ENCODE measurements at regions not wholly inside any gene's neighbourhood (a gene's known extent, or its start where the extent isn't known, plus 50 kb on each side); places are given as distances from the start of the nearest gene placed in this dataset.

GRCh38 chr7:25559581-25560367, 331.5 kb upstream of the NPVF start:
- no peak for DNase-seq

DNA sequence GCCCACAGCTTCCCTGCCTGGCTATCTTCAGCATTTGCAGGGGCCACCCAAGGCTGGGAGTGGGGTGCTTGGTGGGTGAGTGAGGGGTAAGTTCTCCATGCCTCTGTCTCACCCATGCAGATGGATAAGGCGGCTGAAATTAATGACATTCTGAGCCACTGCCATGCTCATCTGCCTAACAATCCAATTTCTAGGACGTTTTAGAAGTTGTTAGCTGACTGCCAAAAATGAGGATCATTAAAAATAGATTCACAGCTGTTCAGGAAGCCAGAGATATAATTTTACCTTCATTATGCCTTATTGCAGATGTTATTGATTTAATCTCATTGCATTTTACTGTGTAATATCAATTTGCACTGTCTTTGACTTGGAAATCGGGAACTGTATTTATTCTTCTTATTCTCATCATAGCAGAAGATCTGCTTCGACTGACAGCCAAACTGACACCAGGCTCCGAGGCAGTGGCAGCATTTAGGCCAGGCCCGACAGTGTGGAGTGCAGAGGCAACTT, 334.4 kb upstream of the NPVF start:
- no peak for DNase-seq

DNA sequence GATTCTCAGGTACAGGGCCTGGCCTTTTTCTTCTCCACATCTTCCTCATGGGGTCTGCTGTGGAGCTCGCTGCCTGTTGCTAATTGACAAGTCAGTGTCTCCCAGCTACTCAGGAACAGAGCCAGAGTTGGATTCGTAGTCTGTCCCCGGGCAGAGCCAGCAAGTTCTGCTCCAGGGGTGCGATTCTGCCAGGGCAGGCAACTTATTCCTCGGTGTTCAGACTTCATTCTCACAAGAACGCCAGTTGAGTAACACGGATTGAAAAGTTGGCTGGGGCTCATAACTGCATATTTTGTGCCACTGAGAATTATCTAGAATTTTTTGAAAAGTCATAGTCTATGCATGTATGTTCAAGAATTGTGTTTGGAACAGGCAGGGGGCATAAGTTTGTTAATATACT, 336.7 kb upstream of the NPVF start:
- DNase-seq, result no peak

DNA sequence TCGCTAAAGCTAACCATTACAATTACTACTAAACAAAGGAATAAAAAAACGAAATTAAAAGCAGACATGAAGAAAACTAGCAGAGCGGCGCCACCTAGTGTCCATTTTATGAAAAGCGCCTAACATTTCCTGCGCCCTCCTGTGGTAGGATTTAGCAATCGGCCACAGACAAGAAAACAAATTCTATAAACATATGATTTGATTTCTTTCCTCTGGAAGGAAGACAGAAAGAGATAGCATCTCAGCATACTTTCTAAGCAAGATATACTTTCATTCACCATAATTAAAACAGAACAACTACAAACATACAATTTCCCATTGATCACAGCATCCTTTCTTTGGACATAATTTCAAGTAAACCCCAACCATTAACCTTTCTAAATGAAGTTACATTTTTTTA, 337.7 kb upstream of the NPVF start:
- peak; percentile 51 for DNase-seq

- DNase-seq, result no peak
Measured at GRCh38 chr7:25567430-25567829, 339.1 kb upstream of the NPVF start.

GRCh38 chr7:25569765-25570164, 341.5 kb upstream of the NPVF start:
- no peak for DNase-seq

GRCh38 chr7:25572423-25572822, 344.1 kb upstream of the NPVF start:
- no peak for DNase-seq

GRCh38 chr7:25574828-25575227, 346.5 kb upstream of the NPVF start:
- DNase-seq, result no peak

- no peak for DNase-seq
Measured at GRCh38 chr7:25575634-25576033, 347.3 kb upstream of the NPVF start.

DNA sequence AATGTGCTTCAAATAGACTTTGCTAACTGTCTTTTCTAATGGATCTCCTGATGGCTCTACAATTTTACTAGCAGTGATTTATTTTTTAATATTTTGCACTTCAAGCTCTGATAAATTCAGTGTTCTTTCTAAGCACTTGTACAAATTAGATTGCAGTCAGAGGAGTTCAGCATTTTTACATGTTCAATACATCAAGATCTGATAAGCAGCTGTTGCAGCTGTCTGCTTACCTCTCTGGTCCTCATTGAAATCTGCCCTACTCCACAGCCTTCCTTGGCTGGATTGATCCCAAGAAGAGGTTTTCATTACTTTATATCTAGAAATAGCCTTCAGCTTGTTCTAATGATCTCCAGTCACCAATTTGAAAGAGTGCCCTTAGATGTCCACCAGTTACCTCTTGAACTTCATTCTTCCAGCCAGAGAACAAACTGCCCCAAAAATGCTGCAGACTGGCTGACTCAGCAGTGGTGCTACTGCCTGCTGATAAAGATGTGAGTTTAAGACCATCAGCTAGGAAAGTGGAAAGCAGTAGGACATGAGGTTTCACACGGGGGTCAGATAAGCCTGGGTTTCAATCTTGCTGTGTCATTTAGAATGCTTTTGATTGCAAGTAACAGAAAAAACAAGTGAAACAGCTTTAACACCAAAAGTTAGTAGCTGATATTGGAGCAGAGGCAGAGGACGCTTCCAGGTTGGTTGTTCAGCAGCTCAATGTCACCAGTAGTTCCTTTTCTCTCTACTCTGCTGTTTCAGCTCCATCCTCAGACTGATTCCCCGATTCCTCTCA, 350.9 kb upstream of the NPVF start:
- DNase-seq, result no peak

DNA sequence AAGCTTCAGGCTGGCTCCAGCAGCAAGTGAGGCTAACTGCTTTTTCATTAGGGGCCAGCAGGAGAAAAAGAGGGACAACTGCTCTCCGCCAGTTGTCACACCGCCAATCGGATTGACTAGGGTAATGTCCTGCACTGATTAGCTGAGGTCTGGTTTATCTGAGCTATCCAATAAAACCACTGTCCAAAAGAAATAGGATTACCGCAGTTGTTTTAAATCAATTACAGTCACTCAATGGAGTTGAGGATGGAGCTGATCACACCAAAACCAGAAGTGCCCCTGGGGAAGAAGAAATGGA, 351.4 kb upstream of the NPVF start:
- DNase-seq, result no peak

DNA sequence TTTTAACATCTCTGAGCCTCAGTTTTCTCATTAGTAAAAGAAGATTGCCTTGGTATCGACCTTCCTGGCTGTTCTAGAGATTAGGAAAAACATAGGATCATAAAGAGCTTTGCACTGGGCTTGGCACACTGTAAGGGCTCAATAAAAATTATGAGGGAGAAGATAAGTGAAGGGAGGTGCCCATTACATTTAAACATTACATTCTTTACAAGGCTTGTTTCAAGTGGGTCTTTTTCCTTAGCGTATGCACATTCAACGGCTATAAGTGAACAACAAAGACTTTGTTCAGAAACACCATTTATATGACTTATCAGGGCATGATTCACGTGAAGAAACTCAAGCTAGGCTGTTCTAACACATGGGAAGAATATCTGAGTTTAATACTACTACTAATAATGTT, 351.9 kb upstream of the NPVF start:
- no peak for DNase-seq

- no peak for DNase-seq
Measured at GRCh38 chr7:25583621-25584020, 355.3 kb upstream of the NPVF start.

DNA sequence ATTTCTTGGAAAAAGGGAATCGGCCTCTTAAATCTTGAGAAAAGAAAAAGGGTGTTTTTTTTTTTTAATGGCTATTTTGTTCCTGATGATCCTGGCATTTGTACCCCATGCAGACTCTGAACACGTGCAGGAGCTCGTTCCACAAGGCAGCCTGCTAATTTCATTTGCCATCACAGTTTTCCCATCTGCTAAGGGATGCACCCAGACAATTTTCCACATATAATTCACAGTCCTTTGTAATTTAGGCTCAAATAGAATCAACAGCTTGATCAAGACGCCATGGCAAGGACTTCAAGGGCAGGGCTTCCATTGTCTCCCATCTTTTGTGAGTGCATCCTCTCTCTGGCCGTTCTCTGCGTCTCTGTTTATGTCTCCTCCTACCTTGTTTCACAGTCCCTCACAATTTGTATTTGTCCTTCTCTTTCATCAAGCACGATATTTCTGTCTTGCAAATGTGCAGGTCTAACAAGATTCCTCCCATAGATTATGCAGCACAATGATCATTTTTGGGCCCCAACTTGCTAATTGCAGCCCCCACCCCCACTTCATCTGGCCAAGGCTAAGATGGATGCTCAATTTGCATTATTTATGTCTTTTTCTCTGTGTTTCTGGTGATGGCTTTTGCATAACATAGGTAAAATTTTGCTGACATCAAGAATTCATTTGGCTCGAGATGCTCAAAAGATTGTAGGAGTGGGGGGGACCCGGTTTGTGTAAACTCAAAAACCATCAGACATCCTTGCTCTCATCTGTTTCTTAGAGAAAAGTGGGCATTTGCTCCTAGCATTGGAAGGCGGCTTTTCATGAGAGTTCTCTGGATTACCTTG, 356.0 kb upstream of the NPVF start:
- no peak for DNase-seq

- DNase-seq, result no peak
Measured at GRCh38 chr7:25586513-25586912, 358.2 kb upstream of the NPVF start.

DNA sequence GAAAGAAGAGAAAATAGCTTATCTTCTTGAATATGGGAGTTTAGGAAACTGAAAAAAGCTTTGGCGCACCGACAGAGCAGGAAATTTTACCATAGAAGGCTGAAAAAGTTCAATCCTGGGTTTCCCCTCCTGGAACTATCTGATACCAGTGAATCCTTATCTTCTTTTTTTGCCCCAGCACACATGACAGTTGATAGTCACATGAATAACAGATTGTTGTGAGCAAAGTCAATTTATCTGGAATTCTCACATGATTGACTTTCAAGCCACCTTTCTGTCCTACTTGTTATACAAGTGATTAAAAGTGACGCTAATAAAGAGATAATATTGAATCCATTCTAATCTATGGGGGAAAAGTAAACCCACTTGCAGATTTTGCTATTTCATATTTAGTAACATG, 365.8 kb upstream of the NPVF start:
- DNase-seq, result no peak

DNA sequence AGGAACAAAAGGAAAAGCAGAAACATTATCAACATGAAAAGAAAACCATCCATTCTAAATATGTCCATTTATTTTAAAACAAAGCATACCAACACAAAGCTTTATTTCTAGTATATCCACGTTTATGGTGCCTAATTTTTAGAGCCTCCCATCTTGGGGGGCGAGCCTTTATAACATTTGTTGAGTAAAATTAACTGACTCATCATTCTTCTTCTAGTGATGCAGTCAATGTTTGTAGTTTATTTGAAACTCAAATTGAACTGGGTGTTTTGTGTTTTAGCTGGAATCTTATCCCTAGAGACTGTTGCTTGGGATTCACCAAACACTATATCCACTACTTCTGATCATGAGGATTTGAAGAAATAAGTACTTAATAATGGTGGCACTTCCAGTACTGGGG, 366.4 kb upstream of the NPVF start:
- no peak for DNase-seq

DNA sequence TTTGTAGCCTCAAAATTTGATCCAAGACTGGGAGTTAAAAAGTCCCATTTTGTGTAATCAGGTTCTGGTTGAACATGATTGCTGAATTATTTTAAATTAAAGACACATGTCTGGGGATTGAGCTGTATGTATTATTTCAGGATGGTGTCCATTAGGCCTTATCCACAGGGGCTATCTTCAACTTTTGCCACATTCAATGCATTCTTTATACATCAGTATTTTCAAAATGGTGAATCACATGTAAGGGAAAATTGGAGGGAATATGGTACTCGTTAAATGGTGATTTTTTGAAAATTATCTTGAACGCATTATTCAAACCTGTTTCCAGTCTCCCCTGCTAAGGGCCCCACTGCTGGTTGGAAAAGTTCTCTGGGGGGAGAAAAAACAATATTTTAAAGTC, 367.7 kb upstream of the NPVF start:
- DNase-seq, result no peak

DNA sequence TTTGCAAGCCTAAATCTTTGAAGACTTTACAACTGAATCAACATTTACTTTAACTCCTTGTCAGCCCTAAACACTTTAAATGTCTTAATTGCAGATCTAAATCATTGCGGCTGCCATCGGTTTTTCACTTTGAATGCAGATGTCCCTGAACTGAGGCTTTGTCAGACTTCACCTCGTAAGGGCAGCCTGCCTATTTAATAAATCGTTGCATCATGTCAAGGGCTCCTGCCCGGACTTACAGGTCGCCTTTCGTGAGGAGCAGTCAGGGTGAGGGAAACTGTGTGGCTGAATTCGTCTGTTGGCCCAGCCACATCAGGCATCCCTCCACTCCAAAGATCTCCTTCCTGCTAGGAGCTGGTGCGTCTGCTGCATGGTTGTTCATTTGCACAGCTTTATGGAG, 368.2 kb upstream of the NPVF start:
- no peak for DNase-seq

- no peak for DNase-seq
Measured at GRCh38 chr7:25597946-25598345, 369.7 kb upstream of the NPVF start.

- DNase-seq, result no peak
Measured at GRCh38 chr7:25598765-25599164, 370.5 kb upstream of the NPVF start.

DNA sequence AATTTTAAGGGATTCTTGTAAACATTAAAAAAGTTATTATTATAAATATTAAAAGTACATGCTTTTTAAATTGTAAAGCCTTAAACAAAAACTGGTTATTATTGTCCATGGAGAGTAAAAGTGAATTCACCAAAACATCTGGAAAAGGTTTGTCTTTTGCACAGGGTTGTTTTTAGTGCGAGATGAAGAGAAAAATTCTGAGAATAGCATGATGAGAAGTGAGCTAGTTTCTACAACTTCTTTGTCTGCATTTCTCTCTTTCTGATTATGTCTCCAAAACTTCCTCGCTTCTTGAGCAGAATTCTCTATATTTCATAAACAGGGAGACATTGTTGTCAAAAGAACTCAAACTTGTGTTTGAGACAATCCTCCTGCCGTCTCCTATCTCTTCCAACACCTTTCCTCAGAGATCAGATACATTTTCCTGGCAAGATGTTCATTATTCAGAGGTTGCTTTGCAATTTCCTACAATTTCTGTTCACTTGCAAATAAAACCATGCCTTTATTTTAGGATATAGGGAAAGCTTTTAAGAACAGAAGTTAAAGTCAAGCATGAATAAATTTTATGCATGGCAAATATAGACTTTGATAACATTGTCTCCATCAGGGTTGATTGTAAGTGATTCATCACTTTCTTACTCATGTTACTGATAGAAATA, 372.1 kb upstream of the NPVF start:
- no peak for DNase-seq

Data from T-helper 9 cell (primary cell).